Left colon (tissue), 2 donors: ENCODE measurements at regions not wholly inside any gene's neighbourhood (a gene's known extent, or its start where the extent isn't known, plus 50 kb on each side); places are given as distances from the start of the nearest gene placed in this dataset.

ENCODE experiments used
- ATAC-seq: fragments of 200-7000 bp; cut with Tn5 transposase; one replicate; pipeline ENCODE4 v1.9.1; 2020; ENCODE audit warnings: mild to moderate bottlenecking, moderate library complexity
- DNase-seq, 2 donors: peaks; one replicate each; pipeline ENCODE4 v3.0.0-alpha.2; 2020
- intact Hi-C, 2 donors: fragments of 100-400 bp; cut with DNase I in 1 of 2; cut with micrococcal nuclease in 1 of 2; formaldehyde crosslinking; loops; one replicate each; pipeline versions ENCODE4 v1.11.2 to v1.14.0; 2022; cut with DNase I, micrococcal nuclease
- donor health status: DM: no; HTN: no; CAD: no.
- donor health status: DM: yes; HTN: yes; CAD: no.

DNA sequence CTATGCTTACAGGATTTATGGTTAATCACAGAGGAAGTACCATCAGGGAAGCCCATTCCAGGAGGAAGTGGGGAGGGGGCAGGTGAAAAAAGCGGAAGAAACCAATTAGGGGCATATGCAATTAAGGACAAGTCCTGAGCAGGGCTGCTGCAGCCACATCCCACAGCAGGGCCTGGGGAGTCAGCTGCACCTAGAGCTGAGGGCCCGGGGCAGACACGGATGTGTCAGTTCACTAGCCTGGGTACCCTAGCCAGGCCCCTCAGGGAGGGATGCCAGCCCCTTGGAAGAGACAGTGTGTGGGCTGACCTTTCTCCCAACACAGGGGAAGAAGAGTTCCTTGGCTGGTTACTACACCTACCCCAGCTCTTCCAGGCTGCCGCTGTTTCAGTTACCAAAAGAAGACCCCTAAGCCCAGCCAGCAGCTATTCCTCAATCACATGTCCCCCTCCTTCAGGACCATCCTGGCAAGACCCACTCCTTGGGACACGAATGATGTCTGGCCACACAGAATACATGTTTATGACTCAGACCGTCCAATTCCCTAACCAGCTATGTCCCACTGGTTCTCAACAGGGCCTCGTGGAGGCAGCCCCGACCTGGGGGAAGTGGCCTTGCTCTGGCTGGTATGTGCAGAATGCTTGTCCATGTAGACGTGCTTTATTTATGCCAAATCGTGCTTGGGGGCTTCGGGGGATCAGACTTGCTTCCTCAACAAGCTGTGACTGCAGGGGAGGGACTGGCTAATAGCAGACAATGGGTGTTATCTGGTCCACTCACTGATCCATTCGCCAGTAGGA lies 133.7 kb upstream of the RTL1 start:
- ATAC-seq (no peak), DNase-seq (no peak)
- intact Hi-C loops: no loop called here

DNA sequence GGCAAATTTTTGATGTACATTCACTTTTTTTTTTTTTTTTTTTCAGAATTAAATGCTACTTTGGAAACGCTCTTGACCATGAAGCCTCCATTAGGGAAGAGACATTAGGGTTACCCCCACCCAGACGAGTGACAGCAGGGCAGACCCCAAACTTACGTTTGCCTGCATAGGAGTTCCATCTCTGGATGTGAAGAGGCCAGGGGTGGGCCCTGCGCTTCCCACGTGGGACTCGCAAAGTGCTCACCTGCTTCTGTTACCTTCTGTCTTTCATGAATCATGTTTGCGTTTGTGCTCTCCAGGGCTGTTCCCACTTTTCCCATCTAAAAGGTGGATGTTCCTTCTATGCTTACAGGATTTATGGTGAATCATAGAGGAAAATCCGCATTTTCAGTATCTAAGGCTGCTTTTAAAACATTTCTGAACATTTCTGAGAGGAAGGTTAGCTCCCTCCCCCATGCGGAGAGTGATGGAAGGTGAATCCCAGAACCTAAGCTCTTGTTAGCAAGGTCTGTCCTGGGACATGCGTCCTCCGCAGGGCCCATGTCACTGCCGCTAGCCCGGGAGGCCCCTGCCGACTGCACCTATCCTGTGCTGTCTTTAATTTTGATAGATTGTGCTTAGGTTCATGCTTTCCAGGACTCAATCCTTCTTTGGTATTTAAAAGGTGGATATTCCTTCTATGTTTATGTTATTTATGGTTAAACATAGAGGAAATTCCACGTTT lies 135.7 kb upstream of the RTL1 start:
- DNase-seq (no peak), ATAC-seq (no peak)
- intact Hi-C loops: no loop called here

DNA sequence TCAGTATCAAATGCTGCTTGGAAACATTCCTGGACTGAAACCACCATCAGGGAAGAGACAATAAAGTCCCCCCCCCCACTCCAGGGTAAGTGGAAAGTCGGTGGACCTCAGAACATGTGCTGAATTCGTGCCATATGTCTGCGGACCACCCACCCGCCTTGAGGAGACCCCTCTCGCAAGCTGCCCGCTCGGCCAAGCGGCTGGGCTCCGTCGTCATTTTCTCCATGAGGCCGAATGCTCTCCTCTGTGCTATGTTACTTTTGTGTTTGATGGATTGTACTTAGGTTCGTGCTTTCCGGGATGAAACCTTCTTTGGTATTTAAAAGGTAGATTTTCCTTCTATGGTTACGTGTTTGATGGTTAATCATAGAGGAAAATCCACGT lies 136.2 kb upstream of the RTL1 start:
- intact Hi-C loops: no loop called here
- DNase-seq (no peak), ATAC-seq (no peak)

GRCh38 chr14:101040538-101041442 lies 137.3 kb upstream of the RTL1 start:
- DNase-seq (no peak), ATAC-seq (no peak)
- intact Hi-C loops: no loop called here

GRCh38 chr14:101043891-101044290 lies 140.4 kb upstream of the RTL1 start:
- DNase-seq (no peak), ATAC-seq (no peak)
- intact Hi-C loops: no loop called here

DNA sequence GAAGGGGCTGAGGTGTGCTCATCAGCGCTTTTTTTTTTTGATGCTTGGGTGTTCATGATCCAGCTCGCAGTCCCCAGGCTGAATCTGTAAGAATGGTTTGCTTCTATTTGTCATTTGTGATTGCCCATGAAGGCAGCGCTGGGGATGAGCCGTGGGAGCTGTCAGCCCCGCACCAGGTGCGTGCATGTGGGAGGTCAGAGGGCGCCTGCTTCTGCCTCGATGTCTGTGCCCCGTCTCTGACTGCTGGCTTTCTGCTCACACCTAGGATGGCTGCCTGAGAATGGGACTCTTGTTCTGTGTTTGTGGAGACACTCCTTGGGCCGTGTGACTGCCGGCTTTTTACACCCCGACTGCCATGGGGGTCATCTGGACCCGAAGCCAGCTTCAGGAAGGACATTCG lies 141.2 kb upstream of the RTL1 start:
- intact Hi-C loops: no loop called here
- DNase-seq: no peak
- no peak for ATAC-seq

DNA sequence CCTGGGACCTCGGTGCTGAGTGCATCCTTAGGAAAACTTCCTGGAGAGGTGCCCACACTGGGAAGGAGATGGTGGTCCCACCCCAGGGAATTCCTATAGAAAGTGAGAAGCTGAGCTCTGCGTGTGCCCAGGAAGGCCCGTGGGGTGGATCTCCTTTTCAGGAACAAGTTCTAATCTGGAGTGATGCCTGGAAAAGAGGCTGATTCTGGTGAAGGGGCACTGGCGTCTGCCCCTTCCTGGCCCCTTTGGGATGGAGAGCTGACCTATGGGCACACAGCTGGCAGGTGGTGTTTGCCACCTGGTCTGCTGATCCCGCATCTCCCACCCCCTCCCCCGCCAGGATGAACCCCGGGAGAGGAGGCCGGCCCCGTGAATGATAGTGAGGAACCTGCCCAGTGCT lies 142.0 kb upstream of the RTL1 start:
- DNase-seq (no peak), ATAC-seq (no peak)
- intact Hi-C loops: no loop called here

- intact Hi-C loops: no loop called here
- ATAC-seq: no peak
- no peak for DNase-seq
Observed at GRCh38 chr14:101046071-101046470, 142.5 kb upstream of the RTL1 start.

- DNase-seq (no peak), ATAC-seq (no peak)
- intact Hi-C loops: no loop called here
Observed at GRCh38 chr14:101047326-101047725, 143.8 kb upstream of the RTL1 start.

GRCh38 chr14:101048766-101049165 lies 145.2 kb upstream of the RTL1 start:
- intact Hi-C loops: no loop called here
- DNase-seq (no peak), ATAC-seq (no peak)

- intact Hi-C loops: no loop called here
- ATAC-seq: no peak
- no peak for DNase-seq
Observed at GRCh38 chr14:101049511-101049910, 146.0 kb upstream of the RTL1 start.

DNA sequence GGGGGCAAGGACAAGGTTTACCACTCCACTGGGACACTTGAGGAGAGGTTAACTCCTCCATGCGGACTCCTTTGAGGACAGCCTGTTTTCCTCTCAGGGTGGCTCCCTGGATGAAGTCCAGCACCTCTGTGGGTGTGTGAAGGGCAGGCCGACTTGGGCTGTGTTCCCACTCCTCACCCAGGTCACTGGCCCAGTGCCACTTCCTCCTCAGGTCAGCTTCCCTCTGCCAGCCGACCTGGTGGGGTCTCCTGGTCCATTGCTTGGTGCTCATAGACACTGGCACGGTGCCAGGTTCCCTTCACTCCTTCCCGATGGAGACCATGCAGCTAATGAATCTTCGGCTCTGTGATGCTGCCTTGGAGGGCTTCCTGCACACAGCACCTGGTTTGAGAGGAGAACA lies 146.4 kb upstream of the RTL1 start:
- intact Hi-C loops: no loop called here
- no peak for ATAC-seq
- DNase-seq: no peak

DNA sequence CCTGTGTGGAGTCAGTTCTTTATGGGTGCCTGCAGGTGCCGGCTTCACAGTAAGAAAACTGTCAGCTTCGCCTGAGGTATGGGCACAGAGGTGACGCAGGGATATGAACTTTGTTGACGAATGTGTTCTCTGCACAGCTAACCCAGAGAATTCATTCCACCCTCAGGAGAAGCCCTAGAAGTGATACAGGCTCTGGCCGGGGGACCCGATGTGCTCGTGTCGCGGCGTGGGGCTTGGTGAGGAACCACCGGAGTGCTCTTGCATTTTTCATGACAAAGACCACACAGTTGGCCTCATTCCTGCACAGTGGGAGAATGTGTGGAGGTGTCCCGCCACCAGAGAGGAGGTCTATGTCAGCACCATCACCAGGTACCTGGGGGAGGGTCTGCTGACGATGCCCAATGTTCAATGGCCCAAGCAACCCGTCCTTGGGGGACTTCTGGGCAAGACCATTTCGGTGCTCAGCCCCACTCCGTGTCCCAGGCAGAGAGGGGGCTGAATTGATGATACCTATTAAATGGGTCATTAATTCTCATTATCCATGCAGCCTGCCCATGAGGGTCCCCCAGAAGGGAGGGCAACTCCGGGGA lies 147.5 kb upstream of the RTL1 start:
- DNase-seq: no peak
- intact Hi-C loops: no loop called here
- no peak for ATAC-seq

DNA sequence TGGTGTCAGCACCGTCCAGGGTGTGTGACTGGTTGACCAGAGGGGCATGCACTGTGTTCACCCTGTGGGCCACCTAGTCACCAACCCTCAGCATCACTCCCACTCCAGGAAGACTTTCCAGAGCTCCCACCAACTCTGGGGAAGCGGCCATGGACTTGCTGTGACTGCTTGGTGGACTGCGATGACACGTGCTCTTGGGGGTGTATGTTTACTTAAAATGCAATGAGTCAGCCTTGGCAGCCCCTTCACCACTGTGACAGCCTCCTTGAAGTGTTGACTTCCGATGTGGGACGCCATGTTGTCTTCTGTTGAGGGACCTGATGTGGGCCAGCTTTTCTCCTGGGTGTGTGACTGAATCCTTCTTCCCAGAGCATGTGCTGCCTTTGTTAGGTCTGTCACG lies 151.1 kb upstream of the RTL1 start:
- intact Hi-C loops: no loop called here
- ATAC-seq (no peak), DNase-seq (no peak)

DNA sequence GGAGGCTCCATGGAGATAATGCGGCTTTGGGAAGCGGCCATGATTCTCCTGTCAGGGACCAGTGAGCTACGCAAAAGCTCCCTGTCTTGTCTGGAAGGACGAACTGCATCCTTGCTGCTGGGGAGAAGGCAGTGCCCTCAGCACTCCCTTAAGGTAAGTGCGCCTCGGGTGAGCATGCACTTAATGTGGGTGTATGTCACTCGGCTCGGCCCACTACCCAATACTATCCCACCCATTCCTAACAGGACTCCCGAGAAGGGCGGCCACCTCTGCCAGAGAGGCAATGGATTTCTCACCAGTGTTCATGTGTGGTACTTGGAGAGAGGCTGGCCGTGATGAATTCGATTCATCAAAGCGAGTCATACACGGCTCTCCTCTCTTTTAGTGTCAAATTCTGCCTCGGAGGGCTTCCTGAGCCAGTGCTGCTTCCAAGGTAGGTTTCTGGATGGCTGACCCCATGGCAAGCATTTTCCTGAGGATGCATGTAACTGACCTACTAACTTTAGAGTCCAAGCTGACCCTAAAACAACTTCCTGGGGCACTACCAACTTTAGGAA lies 151.7 kb upstream of the RTL1 start:
- ATAC-seq (no peak), DNase-seq (no peak)
- intact Hi-C loops: no loop called here

DNA sequence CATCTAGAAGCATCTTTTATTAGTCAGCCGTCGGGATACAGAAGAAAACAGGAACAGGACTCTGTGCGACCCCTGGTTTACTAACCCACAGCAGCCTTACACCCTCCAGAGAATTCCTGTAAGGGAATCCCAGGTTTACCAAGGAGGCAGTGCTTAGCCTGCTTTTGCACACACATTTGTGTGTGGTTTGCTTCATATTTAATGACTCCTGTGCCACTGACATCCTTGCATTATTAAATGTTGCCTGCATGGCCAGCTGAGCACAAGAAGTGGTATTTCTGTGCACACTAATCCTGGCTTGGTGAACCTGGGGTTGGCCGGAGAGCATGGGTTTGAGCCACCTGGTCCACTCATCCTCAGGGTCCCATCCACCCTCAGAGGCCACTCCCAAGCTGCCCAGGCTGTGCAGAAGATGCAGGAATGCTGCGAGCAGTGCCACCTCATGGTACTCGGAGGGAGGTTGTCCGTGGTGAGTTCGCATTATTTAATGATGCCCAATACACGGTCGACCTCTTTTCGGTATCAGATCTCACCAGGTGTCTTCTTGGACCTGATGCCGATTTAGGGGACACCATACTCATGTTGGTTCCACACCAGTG lies 152.4 kb upstream of the RTL1 start:
- intact Hi-C loops: no loop called here
- DNase-seq: no peak
- ATAC-seq: no peak

- no peak for ATAC-seq
- intact Hi-C loops: no loop called here
- DNase-seq: no peak
Observed at GRCh38 chr14:101056446-101056845, 152.9 kb upstream of the RTL1 start.

GRCh38 chr14:101057394-101057793 lies 153.9 kb upstream of the RTL1 start:
- intact Hi-C loops: no loop called here
- DNase-seq (no peak), ATAC-seq (no peak)

DNA sequence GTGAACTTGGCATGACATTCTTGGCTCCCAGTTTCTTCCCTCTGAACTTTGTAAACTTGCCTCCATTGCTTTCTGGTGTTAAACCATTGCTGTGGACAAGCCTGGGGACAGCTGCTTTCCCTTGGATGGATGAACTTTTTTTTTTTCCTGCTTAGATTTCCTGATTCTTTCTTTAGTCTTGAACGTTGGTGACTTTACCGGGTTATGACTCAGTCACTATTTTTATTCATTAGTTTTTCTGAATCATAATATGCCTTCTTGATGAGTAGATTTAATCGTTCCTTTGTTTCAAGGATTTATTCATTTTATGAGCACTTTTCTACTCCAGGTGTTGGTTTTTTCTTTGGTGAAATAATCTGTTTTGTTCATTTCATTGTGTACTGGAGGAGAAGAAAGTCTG lies 155.0 kb upstream of the RTL1 start:
- intact Hi-C loops: no loop called here
- ATAC-seq (no peak), DNase-seq (no peak)
